HG03520 (cell line): ENCODE measurements at regions not wholly inside any gene's neighbourhood (a gene's known extent, or its start where the extent isn't known, plus 50 kb on each side); places are given as distances from the start of the nearest gene placed in this dataset.

ENCODE experiments used
- ATAC-seq: cut with Tn5 transposase; IDR thresholded peaks from one replicate; pipeline ENCODE4 v1.9.1; 2021; ENCODE audit warnings: mild to moderate bottlenecking, moderate library complexity; ENCODE audit not compliant: unreplicated experiment

- no peak for ATAC-seq
These were observed 53.4 kb downstream of the GAS1 start for GRCh38 chr9:86893811-86894490.

GRCh38 chr9:86892576-86892975 is 54.7 kb downstream of the GAS1 start:
- ATAC-seq = no peak

GRCh38 chr9:86891886-86892437 is 55.3 kb downstream of the GAS1 start:
- ATAC-seq = no peak

GRCh38 chr9:86891091-86891490 is 56.2 kb downstream of the GAS1 start:
- no peak for ATAC-seq

- ATAC-seq = no peak
These were observed 62.1 kb downstream of the GAS1 start for GRCh38 chr9:86885232-86885631.

GRCh38 chr9:86876621-86877196 is 70.6 kb downstream of the GAS1 start:
- no peak for ATAC-seq

- no peak for ATAC-seq
These were observed 78.7 kb downstream of the GAS1 start for GRCh38 chr9:86868616-86869015.

GRCh38 chr9:86867804-86868313 is 79.4 kb downstream of the GAS1 start:
- no peak for ATAC-seq

- no peak for ATAC-seq
These were observed 81.4 kb downstream of the GAS1 start for GRCh38 chr9:86865952-86866351.

- no peak for ATAC-seq
These were observed 87.3 kb downstream of the GAS1 start for GRCh38 chr9:86860006-86860405.

- ATAC-seq = no peak
These were observed 88.2 kb downstream of the GAS1 start for GRCh38 chr9:86859056-86859455.

GRCh38 chr9:86858009-86858408 is 89.3 kb downstream of the GAS1 start:
- ATAC-seq = no peak

- no peak for ATAC-seq
These were observed 91.0 kb downstream of the GAS1 start for GRCh38 chr9:86856259-86856658.

GRCh38 chr9:86854898-86855523 is 92.3 kb downstream of the GAS1 start:
- no peak for ATAC-seq

GRCh38 chr9:86846656-86847055 is 100.7 kb downstream of the GAS1 start:
- no peak for ATAC-seq

GRCh38 chr9:86843206-86843605 is 104.1 kb downstream of the GAS1 start:
- no peak for ATAC-seq

- no peak for ATAC-seq
These were observed 104.7 kb downstream of the GAS1 start for GRCh38 chr9:86842573-86842972.

- ATAC-seq = no peak
These were observed 107.8 kb downstream of the GAS1 start for GRCh38 chr9:86839522-86839921.

- ATAC-seq = no peak
These were observed 108.5 kb downstream of the GAS1 start for GRCh38 chr9:86838519-86839497.

- ATAC-seq = no peak
These were observed 110.0 kb downstream of the GAS1 start for GRCh38 chr9:86837345-86837744.

GRCh38 chr9:86836797-86837196 is 110.5 kb downstream of the GAS1 start:
- no peak for ATAC-seq
